NCI-H2196 (cell line): ENCODE measurements at regions not wholly inside any gene's neighbourhood (a gene's known extent, or its start where the extent isn't known, plus 50 kb on each side); places are given as distances from the start of the nearest gene placed in this dataset.

ENCODE experiments used
- DNase-seq: peaks from one replicate; lab custom pipeline; 2025; ENCODE audit not compliant: unreplicated experiment; lab: John Stamatoyannopoulos, UW

DNA sequence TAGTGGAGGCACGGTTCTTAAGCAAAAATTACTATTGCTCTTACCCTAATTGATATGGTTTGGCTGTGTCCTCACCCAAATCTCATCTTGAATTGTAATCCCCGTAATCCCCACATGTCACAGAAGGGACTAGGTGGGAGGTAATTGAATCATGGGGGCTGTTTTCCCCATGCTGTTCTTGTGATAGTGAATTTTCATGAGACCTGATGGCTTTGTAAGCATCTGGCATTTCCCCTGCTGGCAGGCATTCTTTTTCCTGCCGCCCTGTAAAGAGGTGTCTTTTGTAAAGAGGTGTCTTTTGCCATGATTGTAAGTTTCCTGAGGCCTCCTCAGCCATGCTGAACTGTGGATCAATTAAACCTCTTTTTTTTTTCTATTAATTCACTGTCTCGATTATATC is 1691.8 kb upstream of the SLC39A10 start:
- no peak for DNase-seq

DNA sequence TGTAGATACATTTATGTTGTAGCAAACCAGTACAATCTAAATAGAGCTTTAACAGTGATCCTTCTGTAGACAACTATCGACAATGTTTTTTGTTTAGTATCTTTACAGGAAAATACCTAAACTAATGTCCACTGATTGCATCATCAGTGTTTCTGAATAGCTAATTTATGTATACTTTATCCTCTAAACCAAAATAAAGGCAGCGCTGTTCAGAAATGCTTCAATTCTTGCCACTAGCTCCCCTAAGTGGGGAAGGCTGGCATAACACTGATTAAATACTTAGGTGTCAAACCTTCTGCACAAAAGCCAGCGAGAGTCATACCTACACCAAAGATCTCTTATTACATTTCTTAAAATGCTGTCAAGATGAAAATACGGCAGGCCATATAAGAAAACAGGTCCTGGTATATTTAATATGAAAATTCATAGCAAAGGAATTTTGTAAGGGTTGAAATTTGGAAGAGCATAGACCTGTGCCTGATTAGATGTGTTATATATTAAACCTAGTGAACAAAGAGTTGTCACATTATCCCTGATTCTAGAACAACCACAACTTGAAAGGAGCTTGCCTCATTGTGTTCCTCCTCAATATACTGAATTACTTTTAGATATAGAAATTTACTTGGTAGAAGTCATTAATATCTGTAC is 1693.4 kb upstream of the SLC39A10 start:
- DNase-seq: peak; percentile 11

DNA sequence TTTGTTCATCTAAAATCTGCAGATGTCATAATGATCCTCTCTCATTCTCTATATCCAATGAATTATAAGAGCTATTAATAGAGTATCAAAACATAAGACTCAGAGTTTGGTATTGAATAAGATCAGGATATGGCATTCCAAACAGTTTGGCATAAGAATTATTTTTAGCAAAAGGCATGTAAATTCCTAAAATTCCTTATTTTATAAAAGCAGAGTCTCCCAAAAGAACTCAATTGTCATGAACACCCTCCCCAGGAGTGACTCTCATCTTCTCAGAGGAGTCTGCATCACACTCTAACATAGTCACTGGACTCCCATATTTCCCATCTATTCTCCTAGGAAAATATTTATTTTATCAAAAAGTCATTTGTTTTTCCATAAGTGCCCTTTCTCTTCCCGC is 1710.2 kb upstream of the SLC39A10 start:
- no peak for DNase-seq

DNA sequence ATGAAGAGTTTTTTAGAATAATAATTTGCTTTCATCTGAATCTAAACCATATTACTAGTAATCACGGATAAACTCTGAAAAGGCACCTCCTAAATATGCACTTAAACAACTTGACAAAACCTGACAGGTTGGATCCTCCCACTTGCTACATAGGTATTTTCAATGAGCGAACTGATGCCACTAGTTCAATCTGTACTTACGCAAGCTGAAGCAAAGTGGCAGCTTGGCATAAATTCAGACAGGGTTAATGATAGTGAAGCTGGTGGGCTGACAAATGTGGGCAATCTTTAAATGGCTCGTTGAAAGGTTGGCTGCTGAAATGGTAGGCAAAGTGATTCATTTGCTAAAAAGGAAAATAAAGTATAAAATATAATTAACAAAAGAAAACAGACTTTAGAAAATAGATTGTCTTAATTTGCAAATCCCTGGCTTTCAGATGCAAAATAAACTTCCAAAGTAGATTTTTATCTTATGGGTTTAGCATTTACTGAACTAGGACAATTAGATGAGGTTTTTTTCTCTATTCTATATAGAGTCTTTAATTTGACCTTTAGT is 1713.5 kb upstream of the SLC39A10 start:
- no peak for DNase-seq

DNA sequence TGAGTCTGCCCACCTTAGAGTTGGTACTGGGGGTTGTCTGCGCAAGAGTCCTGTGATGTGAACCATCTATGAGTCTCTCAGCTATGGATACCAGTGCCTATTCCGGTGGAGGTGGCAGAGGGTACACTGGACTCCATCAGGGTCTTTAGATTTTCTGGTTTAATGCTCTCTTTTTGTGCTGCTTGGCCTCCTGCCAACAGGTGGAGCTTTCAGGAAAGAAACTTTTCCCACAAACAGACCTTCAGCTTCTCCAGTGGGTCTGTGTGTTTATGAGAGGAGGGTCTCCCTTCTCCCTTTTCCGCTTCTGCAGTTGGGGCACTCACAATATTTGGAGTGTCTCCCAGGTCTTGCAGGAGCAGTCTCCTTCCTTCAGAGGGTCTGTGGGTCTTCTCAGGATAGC is 1721.9 kb upstream of the SLC39A10 start:
- DNase-seq: no peak

DNA sequence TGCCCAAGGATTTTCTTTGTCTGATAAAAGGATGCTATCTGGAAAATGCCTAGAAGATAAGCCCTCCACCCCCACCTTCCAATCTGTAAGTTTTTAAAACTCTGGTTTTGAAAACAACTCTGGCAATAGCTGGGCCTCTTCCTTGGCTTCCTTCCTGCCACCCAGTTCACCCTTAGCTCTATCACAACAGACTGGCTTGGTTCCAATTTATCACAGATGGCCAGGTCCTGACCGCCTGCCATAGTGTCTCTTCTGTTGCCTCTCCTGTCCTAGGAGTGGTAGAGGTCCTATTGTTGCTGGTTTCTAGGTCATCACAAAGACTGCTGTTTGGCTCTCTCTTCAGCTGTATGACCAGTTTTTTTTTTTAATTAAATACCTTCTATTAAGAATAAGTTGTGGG is 1727.9 kb upstream of the SLC39A10 start:
- no peak for DNase-seq

DNA sequence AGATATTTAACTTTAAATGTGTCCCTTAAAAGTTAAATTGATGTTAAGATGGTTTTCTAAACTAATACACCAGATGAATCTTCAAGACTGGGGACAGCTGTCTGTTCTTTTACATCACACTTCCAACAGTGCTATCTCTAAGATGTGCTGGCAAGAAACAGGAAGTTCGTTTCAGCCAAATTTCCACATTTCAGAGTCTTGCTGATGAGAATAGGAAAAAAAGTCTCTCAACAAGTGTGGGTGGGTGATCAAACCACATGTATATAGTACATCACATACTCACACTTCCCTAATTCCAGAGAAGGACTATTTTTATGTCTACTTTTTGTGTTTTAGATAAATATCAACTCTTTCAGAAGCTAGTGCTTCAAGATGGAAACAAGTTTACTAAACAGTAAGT is 1712.8 kb upstream of the TMEFF2 start:
- no peak for DNase-seq

DNA sequence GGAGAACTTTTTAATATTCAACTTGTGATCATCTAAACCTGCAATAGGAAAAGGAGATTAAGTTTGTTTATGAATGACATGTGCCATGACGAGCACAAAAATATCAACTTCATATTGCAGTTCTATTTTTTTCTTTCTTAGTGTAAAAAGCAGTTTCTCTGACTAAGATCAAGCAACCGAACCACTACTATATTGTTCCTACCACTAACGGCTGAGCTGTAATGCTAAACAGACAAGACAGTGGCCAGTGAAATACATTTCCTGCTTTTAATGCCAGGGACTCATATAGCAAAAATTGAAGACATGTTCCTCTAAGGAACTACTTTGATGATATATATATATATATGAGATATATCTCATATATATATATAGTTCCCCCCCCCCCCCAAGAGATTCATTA is 1705.6 kb upstream of the TMEFF2 start:
- no peak for DNase-seq

DNA sequence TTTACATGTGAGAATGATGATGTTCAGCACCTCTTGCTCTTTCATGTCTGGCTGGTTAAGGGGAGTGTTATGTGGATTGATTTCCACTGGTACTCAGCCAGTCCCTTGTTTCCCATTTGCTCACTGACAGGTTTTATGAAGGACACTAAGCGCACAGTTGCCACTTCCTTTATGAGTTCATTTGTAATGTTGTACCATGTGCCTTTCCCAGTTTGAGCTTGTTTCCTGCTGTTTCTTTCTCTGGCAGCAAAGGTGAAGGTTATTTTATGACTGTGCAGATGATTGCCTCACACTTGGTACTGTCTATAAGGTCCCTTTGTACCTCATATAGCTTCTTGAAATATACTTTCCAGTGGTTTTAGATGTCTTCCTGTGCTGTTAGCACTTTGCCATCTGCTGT is 1700.5 kb upstream of the TMEFF2 start:
- DNase-seq: no peak

DNA sequence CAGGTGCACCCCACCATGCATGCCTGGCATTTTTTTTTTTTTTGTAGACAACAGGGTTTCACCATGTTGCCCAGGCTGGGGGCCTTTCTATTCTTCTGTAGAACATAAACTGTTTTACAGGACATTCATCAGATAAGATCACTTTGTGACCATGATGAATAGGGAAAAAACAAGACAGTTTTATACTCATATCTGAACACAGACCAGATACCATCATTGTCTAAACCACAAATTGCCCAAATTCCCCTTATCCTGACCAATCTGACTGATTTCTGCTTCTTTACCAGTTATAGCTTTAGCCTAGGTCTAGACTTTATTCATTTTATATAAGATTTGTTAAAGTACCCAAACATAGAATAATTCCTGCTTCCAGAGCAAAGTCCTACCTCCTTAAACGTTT is 1699.3 kb upstream of the TMEFF2 start:
- no peak for DNase-seq

DNA sequence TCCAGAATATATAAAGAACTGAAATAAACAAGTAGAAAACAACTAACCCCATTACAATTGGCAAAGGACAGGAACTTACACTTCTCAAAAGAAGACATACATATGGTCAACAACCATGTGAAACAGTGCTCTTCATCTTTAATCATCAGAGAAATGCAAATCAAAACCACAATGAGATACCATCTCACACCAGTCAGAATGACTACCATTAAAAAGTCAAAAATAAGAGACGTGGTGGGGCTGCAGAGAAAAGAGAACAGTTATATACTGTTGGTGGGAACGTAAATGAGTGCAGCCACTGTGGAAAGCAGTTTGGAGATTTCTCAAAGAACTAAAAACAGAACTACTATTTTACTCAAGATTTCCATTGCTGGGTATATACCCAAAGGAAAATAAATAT is 1696.3 kb upstream of the TMEFF2 start:
- no peak for DNase-seq

DNA sequence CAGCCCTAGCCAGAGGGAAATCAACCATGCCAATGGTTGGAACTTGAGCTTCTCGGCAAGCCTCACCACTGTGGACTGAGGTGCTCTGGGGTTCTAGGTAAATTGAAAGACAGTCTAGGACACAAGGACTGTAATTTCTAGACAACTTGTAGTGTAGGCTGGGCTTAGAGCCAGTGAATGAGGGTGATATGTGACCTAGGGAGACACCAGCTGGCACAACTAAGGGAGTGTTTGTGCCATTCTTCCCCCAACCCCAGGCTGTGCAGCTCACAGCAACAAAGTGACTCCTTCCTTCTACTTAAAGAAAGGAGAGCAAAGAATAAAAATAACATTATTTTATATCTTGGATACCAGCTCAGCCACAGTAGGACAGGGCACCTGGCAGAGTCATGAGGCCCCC is 1690.7 kb upstream of the TMEFF2 start:
- DNase-seq: no peak

DNA sequence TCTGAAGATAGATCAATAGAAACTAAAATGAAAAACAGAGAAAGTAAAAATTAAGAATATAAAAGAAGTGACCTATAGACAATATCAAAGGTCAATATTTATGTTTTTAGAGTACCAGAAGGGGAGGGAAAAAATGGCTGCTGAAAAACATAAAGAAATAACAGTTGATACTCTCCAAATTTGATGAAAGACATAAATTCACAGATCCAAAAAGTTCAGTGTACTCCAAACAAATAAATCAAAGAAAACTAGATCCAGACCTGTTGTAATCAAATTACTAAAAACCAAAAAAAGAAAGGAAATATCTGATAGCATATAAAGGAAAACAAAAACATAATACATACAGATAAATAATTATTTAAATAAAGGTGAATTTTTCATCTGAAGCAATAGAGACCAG is 1689.1 kb upstream of the TMEFF2 start:
- DNase-seq: no peak

DNA sequence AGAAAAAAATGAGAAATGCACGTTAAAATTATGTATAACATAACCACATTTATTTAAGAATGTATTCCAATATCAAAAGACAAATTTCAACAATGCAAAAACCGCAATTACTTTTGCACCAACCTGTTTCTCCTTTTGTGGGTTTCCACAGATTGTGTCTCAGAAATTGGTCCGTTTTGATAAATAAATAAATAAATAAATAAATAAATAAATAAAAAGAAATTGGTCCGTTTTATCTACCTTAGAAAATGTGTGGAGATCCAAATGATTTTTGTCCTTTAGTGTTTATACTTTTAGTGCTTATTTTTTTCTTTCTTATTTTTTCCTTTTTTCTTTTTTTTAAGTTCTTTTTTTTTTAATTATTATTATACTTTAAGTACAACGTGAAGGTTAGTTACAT is 1682.2 kb upstream of the TMEFF2 start:
- DNase-seq: no peak

DNA sequence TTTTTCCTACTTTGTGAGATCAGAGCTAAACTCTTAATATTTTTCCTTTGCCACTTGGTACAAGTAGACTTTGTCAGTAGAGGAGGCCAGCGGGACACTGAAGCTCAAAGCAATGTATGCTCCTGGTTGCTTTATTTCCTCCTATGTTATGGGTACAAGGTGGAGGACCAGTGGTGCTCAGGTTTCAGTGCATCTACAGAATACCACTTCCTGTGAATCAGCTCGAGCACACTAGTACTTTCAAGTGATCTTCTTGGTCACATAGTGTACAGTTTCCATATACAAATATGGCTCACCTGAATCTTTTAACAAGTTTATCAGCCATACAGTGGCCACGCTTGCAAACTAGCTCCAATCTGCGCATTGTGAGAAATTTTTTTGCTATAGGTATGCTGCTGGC is 1674.8 kb upstream of the TMEFF2 start:
- DNase-seq: no peak

DNA sequence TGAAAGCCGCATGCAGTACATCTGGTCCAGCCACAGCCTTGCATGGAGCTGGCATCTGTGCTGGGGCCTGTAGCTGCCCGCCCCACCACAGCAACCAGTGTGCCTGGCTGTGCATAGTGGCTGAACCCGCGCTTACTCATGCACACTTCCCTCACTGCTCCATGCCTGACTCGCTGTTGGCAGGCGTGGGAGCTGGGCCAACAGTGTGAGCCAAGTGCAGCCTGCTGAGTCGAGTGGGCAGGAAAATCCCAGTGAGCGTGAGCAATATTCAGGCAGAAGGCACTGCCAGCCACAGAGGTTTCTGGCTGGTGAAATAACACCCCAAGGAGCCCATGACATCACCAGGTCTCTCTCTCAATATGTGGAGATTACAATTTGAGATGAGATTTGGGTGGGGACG is 1674.1 kb upstream of the TMEFF2 start:
- DNase-seq: no peak

DNA sequence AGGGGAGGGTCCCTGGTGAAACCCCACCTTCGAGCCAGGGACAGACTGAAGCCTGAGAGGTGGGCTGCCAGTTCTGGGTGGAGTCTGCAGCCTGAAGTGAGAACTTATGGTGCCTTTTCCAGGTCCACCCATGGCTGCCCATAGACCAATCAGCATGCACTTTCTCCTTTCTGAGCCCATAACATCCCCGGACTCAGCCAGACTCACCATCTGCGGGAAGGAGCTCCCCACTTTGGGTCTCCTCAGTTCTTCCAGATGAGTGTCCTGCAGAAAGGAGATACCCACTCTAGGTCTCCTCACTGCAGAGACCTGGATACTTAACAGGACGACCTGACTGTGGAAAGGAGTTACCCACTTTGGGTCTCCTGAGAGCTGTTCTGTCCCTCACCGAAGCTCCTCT is 1673.4 kb upstream of the TMEFF2 start:
- DNase-seq: no peak

DNA sequence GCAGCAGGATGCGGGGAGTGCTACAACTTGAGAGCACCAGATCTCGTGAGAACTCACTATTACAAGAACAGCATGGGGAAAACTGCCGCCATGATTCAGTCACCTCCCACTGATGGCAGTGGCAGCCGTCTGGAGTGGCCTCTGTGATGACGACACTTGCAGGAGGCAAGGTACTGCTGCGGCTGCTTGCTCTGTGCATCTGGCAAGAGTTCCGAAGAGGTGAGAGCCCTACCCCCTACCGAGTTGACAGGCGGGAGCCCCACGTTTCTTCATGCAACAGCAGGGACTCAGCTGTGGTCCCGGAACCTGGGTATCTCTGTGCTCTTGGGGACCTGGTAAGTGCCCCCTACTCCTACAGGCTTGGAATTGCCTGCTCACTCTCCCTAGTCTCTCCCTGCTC is 1672.7 kb upstream of the TMEFF2 start:
- no peak for DNase-seq

DNA sequence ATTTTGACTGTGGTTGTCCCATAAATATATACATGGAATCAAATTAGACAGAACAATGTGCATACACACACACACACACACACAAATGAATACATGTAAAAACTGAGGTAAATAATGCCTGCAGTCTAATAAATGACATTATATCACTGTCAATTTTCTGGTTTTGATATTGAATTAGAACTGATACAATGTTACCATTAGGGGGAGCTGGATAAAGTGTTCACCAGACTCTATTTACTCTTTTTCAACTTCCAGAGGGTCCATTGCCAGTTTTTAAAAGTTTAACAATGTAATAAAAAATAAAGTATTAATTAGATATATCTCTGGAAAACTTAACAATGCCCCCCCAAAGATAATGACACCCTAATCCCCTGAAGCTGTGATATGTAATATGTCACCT is 1666.8 kb upstream of the TMEFF2 start:
- no peak for DNase-seq

DNA sequence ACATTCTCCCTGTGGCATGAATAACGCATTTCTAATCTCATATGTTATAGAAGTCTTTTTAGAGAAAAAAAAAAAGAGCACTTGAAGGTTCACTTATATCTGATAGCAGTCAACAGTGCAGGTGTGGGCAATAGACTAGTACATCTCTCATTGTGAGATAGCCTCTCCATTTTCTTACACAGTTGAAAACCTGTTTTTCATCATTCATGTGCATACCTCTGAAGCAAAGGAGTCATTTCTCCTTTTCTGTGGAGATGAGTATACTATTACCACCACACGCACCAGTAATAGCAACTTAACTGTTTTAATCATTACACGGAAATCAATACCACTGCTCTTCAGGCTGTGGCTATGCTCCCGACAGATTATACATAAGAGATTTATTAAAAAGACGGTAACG is 1653.3 kb upstream of the TMEFF2 start:
- no peak for DNase-seq

DNA sequence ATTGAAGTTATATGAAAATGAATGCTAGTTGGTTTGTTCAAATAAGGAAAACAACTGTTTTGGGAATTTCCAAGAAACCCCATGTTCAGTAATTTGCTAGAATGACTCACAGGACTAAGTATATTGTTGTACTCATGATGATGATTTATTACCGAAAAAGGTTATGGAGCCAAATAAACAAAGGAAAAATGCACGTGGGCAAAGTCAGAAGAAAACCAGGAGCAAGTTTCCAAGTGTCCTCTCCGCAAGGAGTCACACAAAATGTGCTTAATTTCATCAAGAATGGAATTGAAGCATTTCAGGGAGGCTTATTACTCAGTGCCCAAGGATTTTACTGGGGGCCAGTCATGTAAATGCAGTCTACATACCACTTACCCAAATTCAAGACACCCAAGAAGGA is 1652.4 kb upstream of the TMEFF2 start:
- no peak for DNase-seq

DNA sequence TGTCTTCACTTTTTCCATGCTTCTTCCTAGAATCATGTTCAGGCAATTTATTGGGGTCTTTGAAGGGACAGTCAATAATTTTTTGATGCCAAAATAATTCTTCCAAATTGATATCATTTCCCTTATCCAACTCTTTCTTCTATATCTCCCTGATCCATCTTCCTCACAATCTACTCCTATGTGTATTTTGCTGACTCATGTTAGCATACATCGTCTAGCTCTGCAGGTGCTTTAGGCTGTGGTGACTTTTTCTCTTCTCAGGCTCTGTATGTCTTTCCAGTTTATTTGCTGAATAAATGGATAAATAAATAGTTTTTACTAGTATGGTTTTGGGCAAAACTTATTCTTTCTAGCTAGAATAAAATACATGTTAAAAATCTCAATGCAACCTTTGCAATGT is 1650.9 kb upstream of the TMEFF2 start:
- no peak for DNase-seq

DNA sequence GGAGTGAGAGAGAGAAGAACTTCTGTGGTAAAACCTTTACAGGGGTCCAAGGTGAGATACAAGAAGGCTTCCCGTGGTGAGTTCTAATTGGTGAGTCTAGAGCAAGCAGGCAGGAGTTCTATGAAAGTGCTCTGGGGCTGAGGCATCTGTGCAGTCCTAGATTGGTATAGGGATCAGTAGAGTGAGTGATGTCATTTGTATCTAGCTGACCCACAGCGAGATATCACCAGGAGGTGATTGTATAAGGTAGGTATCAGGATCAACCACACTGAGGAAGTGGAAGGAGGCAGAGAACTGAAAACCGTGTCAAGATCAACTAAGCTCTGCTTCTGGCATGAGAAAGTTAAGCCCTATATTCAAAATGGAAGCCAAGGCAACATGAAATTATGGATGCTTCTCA is 1648.9 kb upstream of the TMEFF2 start:
- no peak for DNase-seq
